ENCODE measurements at regions not wholly inside any gene's neighbourhood (a gene's known extent, or its start where the extent isn't known, plus 50 kb on each side); places are given as distances from the start of the nearest gene placed in this dataset.

GRCh38 chr3:25056036-25056755 is 371.9 kb upstream of the RARB start:
- DNase-seq: no peak

GRCh38 chr3:25056803-25057351 is 371.2 kb upstream of the RARB start:
- no peak for DNase-seq

GRCh38 chr3:25057379-25057778 is 370.7 kb upstream of the RARB start:
- DNase-seq: no peak

- no peak for DNase-seq
Measured at GRCh38 chr3:25064681-25065080, 363.4 kb upstream of the RARB start.

- DNase-seq: no peak
Measured at GRCh38 chr3:25069970-25070369, 358.1 kb upstream of the RARB start.

GRCh38 chr3:25071846-25072245 is 356.2 kb upstream of the RARB start:
- no peak for DNase-seq

- no peak for DNase-seq
Measured at GRCh38 chr3:25073423-25073822, 354.6 kb upstream of the RARB start.

GRCh38 chr3:25074149-25074548 is 353.9 kb upstream of the RARB start:
- DNase-seq: no peak

- DNase-seq: no peak
Measured at GRCh38 chr3:25080461-25080860, 347.6 kb upstream of the RARB start.

- DNase-seq: no peak
Measured at GRCh38 chr3:25084016-25084415, 344.0 kb upstream of the RARB start.

GRCh38 chr3:25086721-25087120 is 341.3 kb upstream of the RARB start:
- no peak for DNase-seq

GRCh38 chr3:25088284-25088683 is 339.8 kb upstream of the RARB start:
- DNase-seq: no peak

- no peak for DNase-seq
Measured at GRCh38 chr3:25090698-25091453, 337.2 kb upstream of the RARB start.

- DNase-seq: no peak
Measured at GRCh38 chr3:25091934-25092333, 336.1 kb upstream of the RARB start.

GRCh38 chr3:25094932-25095685 is 333.0 kb upstream of the RARB start:
- no peak for DNase-seq

GRCh38 chr3:25096536-25096935 is 331.5 kb upstream of the RARB start:
- DNase-seq: no peak

- no peak for DNase-seq
Measured at GRCh38 chr3:25097023-25097422, 331.0 kb upstream of the RARB start.

GRCh38 chr3:25099666-25100065 is 328.4 kb upstream of the RARB start:
- no peak for DNase-seq

- no peak for DNase-seq
Measured at GRCh38 chr3:25103391-25103790, 324.7 kb upstream of the RARB start.

GRCh38 chr3:25107918-25108617 is 320.0 kb upstream of the RARB start:
- DNase-seq: no peak

GRCh38 chr3:25110642-25111041 is 317.4 kb upstream of the RARB start:
- no peak for DNase-seq

GRCh38 chr3:25113891-25114290 is 314.2 kb upstream of the RARB start:
- DNase-seq: no peak

- no peak for DNase-seq
Measured at GRCh38 chr3:25114532-25114931, 313.5 kb upstream of the RARB start.

Measured in activated CD4-positive, alpha-beta T cell treated with anti-CD3 and anti-CD28 coated beads for 4 hours (primary cell).